HEK293 (cell line): ENCODE measurements at regions not wholly inside any gene's neighbourhood (a gene's known extent, or its start where the extent isn't known, plus 50 kb on each side); places are given as distances from the start of the nearest gene placed in this dataset.

Source experiments
- ZNF223 ChIP-seq: fragments of 450-650 bp; formaldehyde crosslinking; IDR thresholded peaks from 2 replicates; pipeline ENCODE4 v1.5.1; 2016; ENCODE audit warnings: missing biosample characterization, missing genetic modification characterization
- ZNF324 ChIP-seq: fragments of 450-650 bp; formaldehyde crosslinking; IDR thresholded peaks from 2 replicates; pipeline ENCODE4 v1.5.1; 2016; ENCODE audit warnings: missing biosample characterization, missing genetic modification characterization
- ZNF843 ChIP-seq: fragments of 450-650 bp; formaldehyde crosslinking; IDR thresholded peaks from 2 replicates; pipeline ENCODE4 v1.5.1; 2016; ENCODE audit warnings: missing biosample characterization, missing genetic modification characterization

DNA sequence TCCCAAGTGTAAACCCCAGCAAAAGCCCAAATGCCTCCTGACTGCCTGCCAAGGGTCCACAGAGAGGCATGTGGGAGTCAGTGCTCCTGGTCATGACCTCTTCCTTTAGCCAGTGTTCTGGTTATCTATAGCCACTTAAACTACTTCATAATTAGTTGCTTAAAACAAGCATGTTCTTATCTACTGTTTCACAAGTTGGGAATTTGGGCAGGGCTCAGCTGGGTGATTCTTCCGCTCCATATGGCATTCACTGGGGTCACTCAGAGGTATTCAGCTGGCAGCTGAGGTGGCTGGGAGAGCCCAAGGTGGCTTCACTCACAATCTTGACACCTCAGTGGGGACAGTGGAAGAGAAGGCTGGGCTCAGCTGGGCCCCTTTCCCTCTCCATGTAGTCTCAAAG, 184.0 kb upstream of the RGS6 start:
- TF ChIP-seq ZNF843 (no peak), ZNF223 (no peak), ZNF324 (tag by site-specific recombination) (no peak)
